ENCODE measurements at regions not wholly inside any gene's neighbourhood (a gene's known extent, or its start where the extent isn't known, plus 50 kb on each side); places are given as distances from the start of the nearest gene placed in this dataset.
"Not testable (repeated sequence)": the region's sequence is repeated elsewhere in the genome, so short reads cannot be mapped to it uniquely, and the experiment has no call there.

DNA sequence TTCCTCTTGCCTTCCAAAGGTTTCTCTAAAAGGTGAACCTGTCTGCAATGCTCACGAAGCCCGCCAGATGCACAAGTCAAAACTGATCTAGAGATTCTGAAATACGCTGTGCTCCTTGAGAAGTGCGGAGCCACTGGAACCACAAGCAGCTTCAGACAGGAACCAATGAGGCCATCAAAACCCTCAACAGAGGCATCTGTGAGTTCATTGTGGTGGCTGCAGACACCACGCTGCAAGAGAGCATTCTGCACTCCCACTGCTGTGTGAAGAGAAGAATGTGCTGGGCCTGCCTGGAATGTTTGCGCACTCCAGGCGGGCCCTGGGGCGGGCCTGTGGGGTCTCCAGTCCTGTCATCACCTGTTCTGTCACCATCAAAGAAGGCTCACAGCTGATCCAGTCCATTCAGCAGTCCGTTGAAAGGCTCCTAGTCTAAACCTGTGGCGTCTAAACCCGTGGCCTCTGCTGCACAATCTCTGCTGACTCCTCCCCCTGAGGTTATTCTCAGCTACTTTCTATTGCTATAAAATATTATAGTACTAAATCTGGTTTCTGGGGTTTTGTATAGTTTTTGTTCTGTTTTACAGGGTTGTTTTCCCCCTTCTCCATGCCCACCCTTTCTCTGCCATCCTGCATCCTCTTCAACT, 187.4 kb downstream of the FAM72C start:
- H3K27ac Mint-ChIP-seq; H3K9me3 Mint-ChIP-seq; H3K4me3 ChIP-seq (ENCODE audit: low read length); H3K4me1 ChIP-seq (ENCODE audit: control insufficient read depth, insufficient read depth, low read length); H3K27me3 Mint-ChIP-seq (ENCODE audit: insufficient read depth); H3K9ac ChIP-seq (ENCODE audit: extremely low read depth, low read length, poor library complexity, severe bottlenecking); H3K27me3 ChIP-seq (ENCODE audit: control insufficient read depth, insufficient read depth, low read length, poor library complexity, severe bottlenecking); DNase-seq; H3K4me1 Mint-ChIP-seq; H3K9me3 ChIP-seq (ENCODE audit: control insufficient read depth, low read length); H3K36me3 ChIP-seq (ENCODE audit: control insufficient read depth, insufficient read depth, low read length); H3K4me3 Mint-ChIP-seq; H3K36me3 Mint-ChIP-seq (ENCODE audit: low read depth); H3K27ac ChIP-seq (ENCODE audit: low read depth, low read length): not testable (repeated sequence)
- 100% methylated on average over 1 of the region's 11 CpGs; no CpG with 5 or more reads in 1 of the 2 experiments for WGBS, 2 experiments (ENCODE audit: insufficient coverage in 1 of 2, insufficient read length in 1 of 2)

GRCh38 chr1:143778178-143778577, 193.6 kb downstream of the FAM72C start:
- H3K36me3 Mint-ChIP-seq (ENCODE audit: low read depth); H3K9ac ChIP-seq (ENCODE audit: extremely low read depth, low read length, poor library complexity, severe bottlenecking); H3K9me3 Mint-ChIP-seq; H3K4me3 Mint-ChIP-seq; DNase-seq; H3K27me3 ChIP-seq (ENCODE audit: control insufficient read depth, insufficient read depth, low read length, poor library complexity, severe bottlenecking); H3K36me3 ChIP-seq (ENCODE audit: control insufficient read depth, insufficient read depth, low read length); H3K27ac ChIP-seq (ENCODE audit: low read depth, low read length); H3K27ac Mint-ChIP-seq; H3K4me1 Mint-ChIP-seq; H3K4me1 ChIP-seq (ENCODE audit: control insufficient read depth, insufficient read depth, low read length); H3K27me3 Mint-ChIP-seq (ENCODE audit: insufficient read depth); H3K9me3 ChIP-seq (ENCODE audit: control insufficient read depth, low read length); H3K4me3 ChIP-seq (ENCODE audit: low read length): not testable (repeated sequence)
- no CpG with 5 or more reads among the region's 1 CpG for WGBS, 2 experiments (ENCODE audit: insufficient coverage in 1 of 2, insufficient read length in 1 of 2)

GRCh38 chr1:143764831-143765230, 207.0 kb downstream of the FAM72C start:
- not testable (repeated sequence) for H3K27ac ChIP-seq (ENCODE audit: low read depth, low read length); H3K4me1 Mint-ChIP-seq; H3K36me3 Mint-ChIP-seq (ENCODE audit: low read depth); DNase-seq; H3K27ac Mint-ChIP-seq; H3K9ac ChIP-seq (ENCODE audit: extremely low read depth, low read length, poor library complexity, severe bottlenecking); H3K36me3 ChIP-seq (ENCODE audit: control insufficient read depth, insufficient read depth, low read length); H3K27me3 ChIP-seq (ENCODE audit: control insufficient read depth, insufficient read depth, low read length, poor library complexity, severe bottlenecking); H3K4me3 Mint-ChIP-seq; H3K4me3 ChIP-seq (ENCODE audit: low read length); H3K27me3 Mint-ChIP-seq (ENCODE audit: insufficient read depth); H3K4me1 ChIP-seq (ENCODE audit: control insufficient read depth, insufficient read depth, low read length); H3K9me3 ChIP-seq (ENCODE audit: control insufficient read depth, low read length); H3K9me3 Mint-ChIP-seq
- WGBS, 2 experiments (ENCODE audit: insufficient coverage in 1 of 2, insufficient read length in 1 of 2): 92% methylated on average over 2 of the region's 2 CpGs; no CpG with 5 or more reads in 1 of the 2 experiments

DNA sequence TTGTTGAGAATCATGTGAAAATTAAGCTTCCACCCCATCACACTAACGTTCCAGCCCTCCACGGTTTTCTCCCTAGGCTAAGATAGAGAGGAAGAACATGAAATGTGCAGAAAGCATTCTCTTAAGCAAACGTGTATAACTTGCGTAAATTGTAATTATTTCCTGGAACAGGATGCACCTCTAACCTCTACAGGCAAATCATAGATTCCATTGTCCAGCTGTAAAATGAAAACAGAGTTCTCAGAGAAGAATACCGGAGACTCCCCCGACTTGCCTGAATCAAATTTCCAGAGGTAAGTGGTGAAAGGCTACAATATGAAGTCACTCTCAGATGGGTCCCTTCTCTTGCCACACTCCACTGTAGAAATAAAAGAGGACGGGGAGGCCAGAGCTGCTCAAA, 211.4 kb downstream of the FAM72C start:
- not testable (repeated sequence) for H3K9me3 Mint-ChIP-seq; H3K4me1 ChIP-seq (ENCODE audit: control insufficient read depth, insufficient read depth, low read length); H3K4me3 Mint-ChIP-seq; H3K27ac Mint-ChIP-seq; H3K4me1 Mint-ChIP-seq; H3K9ac ChIP-seq (ENCODE audit: extremely low read depth, low read length, poor library complexity, severe bottlenecking); H3K27me3 Mint-ChIP-seq (ENCODE audit: insufficient read depth); DNase-seq; H3K9me3 ChIP-seq (ENCODE audit: control insufficient read depth, low read length); H3K27me3 ChIP-seq (ENCODE audit: control insufficient read depth, insufficient read depth, low read length, poor library complexity, severe bottlenecking); H3K4me3 ChIP-seq (ENCODE audit: low read length); H3K36me3 ChIP-seq (ENCODE audit: control insufficient read depth, insufficient read depth, low read length); H3K27ac ChIP-seq (ENCODE audit: low read depth, low read length); H3K36me3 Mint-ChIP-seq (ENCODE audit: low read depth)
- WGBS, 2 experiments (ENCODE audit: insufficient coverage in 1 of 2, insufficient read length in 1 of 2): 96% methylated on average over 5 of the region's 7 CpGs; no CpG with 5 or more reads in 1 of the 2 experiments

GRCh38 chr1:143755961-143756360, 215.8 kb downstream of the FAM72C start:
- H3K4me1 Mint-ChIP-seq; H3K36me3 ChIP-seq (ENCODE audit: control insufficient read depth, insufficient read depth, low read length); H3K27me3 ChIP-seq (ENCODE audit: control insufficient read depth, insufficient read depth, low read length, poor library complexity, severe bottlenecking); H3K27me3 Mint-ChIP-seq (ENCODE audit: insufficient read depth); H3K9me3 ChIP-seq (ENCODE audit: control insufficient read depth, low read length); DNase-seq; H3K27ac Mint-ChIP-seq; H3K4me1 ChIP-seq (ENCODE audit: control insufficient read depth, insufficient read depth, low read length); H3K36me3 Mint-ChIP-seq (ENCODE audit: low read depth); H3K4me3 Mint-ChIP-seq; H3K4me3 ChIP-seq (ENCODE audit: low read length); H3K27ac ChIP-seq (ENCODE audit: low read depth, low read length); H3K9ac ChIP-seq (ENCODE audit: extremely low read depth, low read length, poor library complexity, severe bottlenecking): not testable (repeated sequence)
- 71 to 76% methylated on average over 2 to 3 of the region's 3 CpGs for WGBS, 2 experiments (ENCODE audit: insufficient coverage in 1 of 2, insufficient read length in 1 of 2)
- peaks cover 22% of the 10 kb centered on the region for H3K9me3 Mint-ChIP-seq
